ENCODE measurements at regions not wholly inside any gene's neighbourhood (a gene's known extent, or its start where the extent isn't known, plus 50 kb on each side); places are given as distances from the start of the nearest gene placed in this dataset.

DNA sequence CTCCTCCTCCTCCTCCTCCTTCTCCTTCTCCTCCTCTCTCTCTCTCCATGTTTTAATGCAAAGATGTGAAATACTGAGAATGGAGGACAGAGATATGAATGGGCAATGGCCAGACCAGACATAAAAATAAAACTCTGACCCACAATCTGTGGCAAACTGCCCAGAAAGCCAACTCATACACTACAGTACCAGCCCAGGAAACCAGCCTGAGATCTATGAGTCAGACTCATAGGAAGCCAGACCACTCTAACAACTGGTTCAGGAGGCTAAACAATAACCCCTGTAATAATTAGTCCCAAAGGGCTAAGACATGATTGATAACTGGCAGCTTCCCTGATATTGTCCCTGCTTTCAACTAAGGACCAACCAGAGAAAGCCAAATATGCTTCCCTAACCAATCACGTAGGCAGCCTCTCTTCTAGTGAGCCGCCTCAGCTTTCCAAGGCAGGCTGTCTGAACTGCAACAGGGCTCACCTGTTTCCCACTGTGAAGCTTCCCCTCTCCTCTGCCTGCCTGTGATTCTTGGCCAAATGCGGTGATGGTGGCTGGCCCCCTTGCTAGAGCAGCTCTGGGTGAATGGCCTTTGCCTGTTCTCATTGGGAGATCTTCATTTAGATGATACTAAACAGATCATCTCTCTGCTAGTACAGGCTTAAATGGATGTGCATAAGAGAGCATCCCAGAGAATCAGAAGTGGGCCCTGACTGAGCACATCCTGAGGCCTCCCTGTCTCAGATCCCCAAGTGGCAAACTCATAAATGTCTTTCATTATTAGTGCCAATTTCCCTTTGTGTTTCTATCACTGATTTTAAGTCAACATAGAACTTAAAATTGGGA, 817.6 kb downstream of the TNS3 start:
- intact Hi-C loops (cut with DNase I): no loop called here
- peak; percentile 41 to 92 for DNase-seq (ENCODE audit: low spot score in 2 of 2)
- TF ChIP-seq CTCF (IDR thresholded peaks at IDR 0.05): no peak
- no peaks in the 10 kb centered on the region for H3K27me3 ChIP-seq
- no peak overlapping the region for H3K4me3 ChIP-seq
- H3K27ac ChIP-seq: peak overlapping the region; percentile 81 to 85
- H3K9me3 ChIP-seq: no peaks in the 10 kb centered on the region
- no peaks in the 10 kb centered on the region for H3K36me3 ChIP-seq
- H3K4me1 ChIP-seq: peaks cover 5 to 18% of the 10 kb centered on the region in 2 donors

GRCh38 chr7:46763344-46763743, 818.6 kb downstream of the TNS3 start:
- H3K4me1 ChIP-seq: peaks cover 5 to 18% of the 10 kb centered on the region in 2 donors
- no peak overlapping the region for H3K4me3 ChIP-seq
- no peak for TF ChIP-seq CTCF (IDR thresholded peaks at IDR 0.05)
- no peaks in the 10 kb centered on the region for H3K27me3 ChIP-seq
- no peak for DNase-seq (ENCODE audit: low spot score in 2 of 2)
- intact Hi-C loops (cut with DNase I): loop anchor here (1.0 kb wide), 1 partner anchor 10 kb away; no protein-coding TSS in a partner anchor
- no peaks in the 10 kb centered on the region for H3K9me3 ChIP-seq
- H3K27ac ChIP-seq: peak overlapping the region; percentile 81 to 85
- no peaks in the 10 kb centered on the region for H3K36me3 ChIP-seq

GRCh38 chr7:46759711-46760480, 822.0 kb downstream of the TNS3 start:
- TF ChIP-seq CTCF (IDR thresholded peaks at IDR 0.05): no peak
- no peak for DNase-seq (ENCODE audit: low spot score in 2 of 2)
- Histone ChIP-seq H3K27me3 (no peaks in the 10 kb centered on the region), H3K36me3 (no peaks in the 10 kb centered on the region), H3K27ac (peak overlapping the region in 1 of 2 donors; percentile 11), H3K4me1 (peaks cover 5 to 27% of the 10 kb centered on the region in 2 donors), H3K4me3 (no peak overlapping the region), H3K9me3 (no peaks in the 10 kb centered on the region)
- intact Hi-C loops (cut with DNase I): loop anchor here (10.0 kb wide), 5 partner anchors 475 to 1005 kb away; partner anchors contain the start of gene IGFBP3

DNA sequence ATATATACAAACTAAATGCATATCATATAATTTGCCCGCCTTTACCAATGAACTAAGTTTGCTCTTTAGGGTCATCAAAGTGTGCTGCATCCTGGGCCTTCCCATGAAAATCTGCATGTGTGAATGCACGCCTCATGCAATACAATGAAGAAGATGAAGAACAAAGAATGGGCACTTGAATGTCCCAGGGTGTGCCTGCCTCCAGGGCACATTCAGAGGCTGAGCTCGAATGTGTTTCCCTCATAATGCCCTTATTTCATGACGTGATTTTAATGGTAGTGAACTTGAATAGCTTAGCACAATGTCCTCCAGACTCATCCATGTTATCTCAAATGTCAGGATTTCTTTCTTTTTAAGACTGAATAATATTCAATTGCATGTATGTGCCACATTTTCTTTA, 824.9 kb downstream of the TNS3 start:
- TF ChIP-seq CTCF (IDR thresholded peaks at IDR 0.05): no peak
- intact Hi-C loops (cut with DNase I): loop anchor here (10.0 kb wide), 5 partner anchors 472 to 1008 kb away; partner anchors contain the start of gene IGFBP3
- no peak for DNase-seq (ENCODE audit: low spot score in 2 of 2)
- Histone ChIP-seq H3K27me3 (no peaks in the 10 kb centered on the region), H3K4me1 (peaks cover 9 to 25% of the 10 kb centered on the region in 2 donors), H3K4me3 (no peak overlapping the region), H3K36me3 (no peaks in the 10 kb centered on the region), H3K27ac (no peak overlapping the region), H3K9me3 (no peaks in the 10 kb centered on the region)

GRCh38 chr7:46756256-46756655, 825.7 kb downstream of the TNS3 start:
- Histone ChIP-seq H3K27ac (peak overlapping the region; percentile 83 to 84), H3K36me3 (no peaks in the 10 kb centered on the region), H3K4me1 (peaks cover 9 to 30% of the 10 kb centered on the region in 2 donors), H3K27me3 (no peaks in the 10 kb centered on the region), H3K9me3 (no peaks in the 10 kb centered on the region), H3K4me3 (no peak overlapping the region)
- DNase-seq (ENCODE audit: low spot score in 2 of 2): no peak
- TF ChIP-seq CTCF (IDR thresholded peaks at IDR 0.05): no peak
- intact Hi-C loops (cut with DNase I): loop anchor here (10.0 kb wide), 5 partner anchors 471 to 1009 kb away; partner anchors contain the start of gene IGFBP3

Data from ascending aorta (tissue), 2 donors.